Panc1 (cell line): ENCODE measurements at regions not wholly inside any gene's neighbourhood (a gene's known extent, or its start where the extent isn't known, plus 50 kb on each side); places are given as distances from the start of the nearest gene placed in this dataset.

Experiments used
- CTCF ChIP-seq: fragments of 450-650 bp; IDR thresholded peaks from 2 replicates; pipeline ENCODE4 v1.5.1; 2017; ENCODE audit warnings: mild to moderate bottlenecking
- POLR2AphosphoS5 ChIP-seq: IDR thresholded peaks from 2 replicates; pipeline ENCODE4 v1.6.1; 2012; ENCODE audit warnings: mild to moderate bottlenecking, low read depth, low read length, moderate library complexity
- REST ChIP-seq, 2 experiments: IDR thresholded peaks; 2 replicates each; pipeline ENCODE4 v1.6.1; 2011 to 2012; ENCODE audit warnings: low read depth in 2 of 2, control low read depth in 1 of 2, low read length in 1 of 2, mild to moderate bottlenecking in 1 of 2, moderate library complexity in 1 of 2; ENCODE audit not compliant: insufficient read depth in 1 of 2
- SIN3A ChIP-seq: IDR thresholded peaks from 2 replicates; pipeline ENCODE4 v1.6.1; 2012; ENCODE audit warnings: low read depth, mild to moderate bottlenecking, low read length, moderate library complexity, borderline replicate concordance; ENCODE audit not compliant: insufficient read depth
- TCF7L2 ChIP-seq: IDR thresholded peaks from 2 replicates; pipeline ENCODE4 v1.6.1; 2011; ENCODE audit warnings: mild to moderate bottlenecking, low read depth, low read length, inconsistent platforms

GRCh38 chr1:95780836-95781235 lies 546.8 kb downstream of the RWDD3 start:
- TF ChIP-seq CTCF (no peak), TCF7L2 (no peak), REST (IDR thresholded peaks at IDR 0.05; ENCODE audit: insufficient read depth in 1 of 2, low read depth in 2 of 2, low read length in 1 of 2) (no peak), POLR2AphosphoS5 (no peak), SIN3A (no peak)
